ENCODE measurements at regions not wholly inside any gene's neighbourhood (a gene's known extent, or its start where the extent isn't known, plus 50 kb on each side); places are given as distances from the start of the nearest gene placed in this dataset.

- DNase-seq, result no peak
Measured at GRCh38 chr4:128475597-128475996, 188.0 kb upstream of the PGRMC2 start.

DNA sequence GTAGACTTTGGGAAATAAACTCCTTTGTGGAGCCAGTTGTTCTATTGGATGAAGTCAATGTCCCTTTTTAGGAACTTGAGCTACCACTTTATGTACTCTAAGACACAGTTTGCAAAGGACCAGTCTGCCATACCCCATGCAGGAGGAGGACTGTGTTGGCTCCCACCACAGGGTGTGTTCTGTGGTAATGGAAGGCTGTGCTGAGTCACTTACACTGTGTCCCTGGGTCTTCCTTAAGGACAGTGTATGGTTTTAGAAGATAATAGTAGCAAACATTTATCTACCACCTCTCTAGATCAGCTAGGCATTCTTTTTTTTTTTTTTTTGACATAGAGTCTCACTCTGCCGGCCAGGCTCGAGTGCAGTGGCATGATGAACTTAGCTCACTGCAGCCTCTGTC, 184.0 kb upstream of the PGRMC2 start:
- DNase-seq, result no peak

DNA sequence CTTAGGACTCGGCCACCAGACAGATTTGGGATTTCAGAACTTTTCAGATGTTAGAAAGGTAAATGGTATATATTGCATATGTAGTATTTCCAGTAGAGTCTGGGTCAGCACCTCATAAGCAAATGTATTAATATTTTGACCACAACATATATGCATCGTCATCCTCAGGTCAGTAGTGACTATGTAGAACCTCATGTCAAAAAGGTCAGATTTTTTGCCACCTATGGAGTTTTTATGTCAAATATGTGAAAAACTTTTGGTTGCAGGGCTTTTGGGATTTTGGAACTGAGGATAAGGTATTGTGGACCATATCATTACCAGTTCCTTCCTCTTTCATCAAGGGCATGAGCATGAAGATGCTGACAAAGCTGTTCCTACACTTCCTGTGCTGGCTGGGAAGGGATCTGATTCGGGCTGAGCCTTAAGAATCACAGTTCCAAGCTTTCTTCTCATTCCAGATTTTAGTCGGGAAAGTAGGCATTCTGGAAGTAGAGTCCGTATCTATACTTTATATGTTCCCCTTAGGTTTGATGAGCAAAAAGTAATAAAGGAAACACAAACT, 183.0 kb upstream of the PGRMC2 start:
- DNase-seq, result no peak

- DNase-seq, result no peak
Measured at GRCh38 chr4:128468123-128468989, 180.7 kb upstream of the PGRMC2 start.

GRCh38 chr4:128465523-128465922, 177.9 kb upstream of the PGRMC2 start:
- no peak for DNase-seq

DNA sequence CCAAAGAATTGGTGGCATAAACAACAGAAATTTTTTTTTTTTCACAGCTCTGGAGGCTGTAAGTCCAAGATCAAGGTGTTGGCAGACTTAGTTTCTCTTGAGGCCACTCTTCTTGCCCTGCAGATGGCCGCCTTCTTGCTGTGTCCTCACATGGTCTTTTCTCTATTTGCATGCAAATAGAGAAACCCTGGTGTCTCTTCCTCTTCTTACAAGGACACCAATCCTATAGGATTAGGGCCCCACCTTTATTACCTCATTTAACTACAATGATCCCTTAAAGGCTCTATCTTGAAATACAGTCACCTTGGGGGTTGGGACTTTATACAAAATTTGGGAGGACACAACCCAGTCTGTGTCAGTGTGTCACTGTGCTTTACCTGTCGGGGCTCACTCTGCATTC, 175.4 kb upstream of the PGRMC2 start:
- no peak for DNase-seq

- DNase-seq, result no peak
Measured at GRCh38 chr4:128462103-128462783, 174.6 kb upstream of the PGRMC2 start.

- no peak for DNase-seq
Measured at GRCh38 chr4:128461291-128462102, 173.9 kb upstream of the PGRMC2 start.

DNA sequence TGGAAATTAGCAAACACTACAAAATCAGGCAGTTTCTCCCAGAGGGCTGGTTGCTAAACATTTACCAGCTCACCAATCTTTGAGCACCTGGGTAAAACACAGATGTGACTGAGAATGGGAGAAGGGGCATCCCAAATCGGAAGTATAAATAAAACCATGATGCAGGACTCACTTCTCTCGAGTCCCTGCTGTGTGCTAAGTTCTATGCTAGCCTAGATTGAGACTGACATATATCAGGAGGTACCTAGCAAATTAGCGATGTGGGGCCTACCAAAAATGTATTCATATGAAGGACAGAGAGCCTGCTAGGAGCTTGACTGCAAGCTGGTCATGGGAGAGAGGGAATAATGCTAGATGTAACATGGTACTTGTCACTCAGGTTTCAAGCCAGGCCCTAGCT, 171.9 kb upstream of the PGRMC2 start:
- no peak for DNase-seq

DNA sequence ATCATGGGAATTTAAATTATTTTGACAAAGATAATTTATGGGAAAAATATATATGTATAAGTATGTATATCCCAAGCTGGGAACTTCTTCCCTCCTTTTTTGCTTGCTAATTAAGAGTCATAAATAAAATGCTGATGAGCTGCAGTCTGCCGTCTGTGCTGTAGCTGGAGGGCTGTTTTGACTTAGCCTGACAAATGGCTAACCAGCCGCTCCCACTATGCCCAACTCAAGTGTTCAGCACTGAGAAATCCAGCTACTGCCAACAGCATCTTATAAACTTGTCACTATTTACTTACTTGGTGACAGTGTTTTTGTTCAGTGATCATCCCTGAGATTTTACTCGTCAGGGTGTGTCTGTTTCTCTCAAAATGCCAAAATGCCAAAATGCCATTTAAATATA, 171.2 kb upstream of the PGRMC2 start:
- no peak for DNase-seq

DNA sequence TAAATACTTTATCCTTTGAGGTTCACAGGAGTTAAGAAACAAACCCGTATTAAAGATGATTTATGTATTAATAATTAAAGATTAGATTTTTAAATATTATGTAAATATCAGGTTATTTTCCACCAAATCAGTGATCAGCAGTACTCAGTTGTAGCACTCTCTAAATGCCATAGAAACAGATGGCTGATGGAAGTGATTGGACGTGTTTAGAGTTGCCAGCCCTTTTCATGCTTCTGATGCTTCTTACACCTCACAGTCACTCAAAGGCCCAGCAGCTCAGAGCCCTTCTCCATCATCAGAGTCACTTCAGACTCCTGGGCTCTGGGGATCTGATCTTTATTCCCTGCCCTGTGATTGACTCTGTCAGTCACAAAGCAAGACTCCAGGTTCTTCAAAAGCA, 170.1 kb upstream of the PGRMC2 start:
- DNase-seq, result no peak

- DNase-seq, result peak; percentile 33
Measured at GRCh38 chr4:128456171-128456570, 168.6 kb upstream of the PGRMC2 start.

DNA sequence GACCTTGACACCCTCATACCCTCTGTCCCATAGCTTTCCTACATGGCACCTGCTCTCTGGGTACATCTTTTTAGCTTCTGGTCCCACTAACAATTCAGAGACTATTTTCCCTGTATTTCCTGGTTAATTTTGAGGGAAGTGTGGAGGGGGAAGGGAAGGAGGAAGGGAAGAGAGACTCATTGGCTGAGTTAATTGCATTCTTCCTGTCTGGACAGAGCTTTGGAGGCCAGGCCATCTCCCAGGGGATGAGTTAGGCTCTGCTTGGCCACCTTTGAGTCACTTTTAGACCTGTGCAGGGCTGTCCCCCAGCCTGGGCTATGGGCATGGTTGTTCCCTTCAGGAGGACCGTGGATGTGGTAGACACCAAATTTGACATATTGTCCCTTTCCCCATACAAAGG, 167.9 kb upstream of the PGRMC2 start:
- DNase-seq, result no peak

GRCh38 chr4:128454881-128455280, 167.3 kb upstream of the PGRMC2 start:
- DNase-seq, result no peak

DNA sequence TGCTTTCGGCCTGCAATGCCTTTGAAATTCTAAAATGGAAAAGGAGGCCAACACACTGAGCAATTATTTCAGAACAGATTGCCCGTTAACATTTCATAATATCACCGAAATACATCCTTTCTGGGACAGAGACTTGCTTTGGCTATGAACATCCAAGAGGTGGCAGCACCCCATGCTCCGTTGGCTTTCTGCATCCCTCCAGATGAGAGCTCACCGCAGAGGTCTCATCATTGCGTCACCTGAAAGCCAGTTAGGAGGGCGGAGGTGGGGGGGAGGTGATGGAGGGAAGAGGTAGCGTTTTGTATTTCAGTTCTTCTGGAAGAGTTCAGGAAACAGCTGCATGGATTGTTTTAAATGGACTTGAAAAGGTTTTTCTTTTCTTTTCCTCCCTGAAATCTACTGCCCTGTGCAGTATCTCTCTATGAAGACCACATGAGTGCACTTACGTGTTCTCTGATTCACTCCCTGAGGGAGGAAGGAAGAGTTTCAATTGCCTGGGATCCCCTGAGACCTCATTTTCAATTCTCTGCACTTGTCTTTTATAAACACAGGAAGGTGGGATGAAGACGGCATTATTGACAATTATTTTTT, 166.8 kb upstream of the PGRMC2 start:
- peak; percentile 62 for DNase-seq

DNA sequence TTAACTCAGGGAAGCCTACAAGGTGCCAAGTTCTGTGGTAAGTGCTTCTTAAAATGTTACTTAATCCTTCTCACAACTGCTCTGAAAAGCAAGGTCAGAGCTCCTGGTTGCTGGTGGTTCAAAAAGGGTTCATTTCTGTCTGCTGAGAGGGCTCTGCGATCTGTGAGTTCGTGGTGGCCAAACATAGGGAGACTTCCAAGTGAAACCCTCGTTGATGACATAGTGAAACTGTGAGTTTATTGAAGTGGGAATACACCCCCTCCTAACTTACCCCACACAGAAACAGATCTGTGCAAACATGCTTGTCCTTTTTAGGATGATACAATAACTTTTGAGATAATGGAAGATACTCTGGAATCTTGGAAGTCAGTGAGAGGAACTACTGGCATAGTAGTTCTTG, 164.8 kb upstream of the PGRMC2 start:
- DNase-seq, result no peak

- no peak for DNase-seq
Measured at GRCh38 chr4:128451270-128451905, 163.8 kb upstream of the PGRMC2 start.

GRCh38 chr4:128450326-128451120, 162.9 kb upstream of the PGRMC2 start:
- DNase-seq, result no peak

GRCh38 chr4:128449251-128449650, 161.6 kb upstream of the PGRMC2 start:
- no peak for DNase-seq

DNA sequence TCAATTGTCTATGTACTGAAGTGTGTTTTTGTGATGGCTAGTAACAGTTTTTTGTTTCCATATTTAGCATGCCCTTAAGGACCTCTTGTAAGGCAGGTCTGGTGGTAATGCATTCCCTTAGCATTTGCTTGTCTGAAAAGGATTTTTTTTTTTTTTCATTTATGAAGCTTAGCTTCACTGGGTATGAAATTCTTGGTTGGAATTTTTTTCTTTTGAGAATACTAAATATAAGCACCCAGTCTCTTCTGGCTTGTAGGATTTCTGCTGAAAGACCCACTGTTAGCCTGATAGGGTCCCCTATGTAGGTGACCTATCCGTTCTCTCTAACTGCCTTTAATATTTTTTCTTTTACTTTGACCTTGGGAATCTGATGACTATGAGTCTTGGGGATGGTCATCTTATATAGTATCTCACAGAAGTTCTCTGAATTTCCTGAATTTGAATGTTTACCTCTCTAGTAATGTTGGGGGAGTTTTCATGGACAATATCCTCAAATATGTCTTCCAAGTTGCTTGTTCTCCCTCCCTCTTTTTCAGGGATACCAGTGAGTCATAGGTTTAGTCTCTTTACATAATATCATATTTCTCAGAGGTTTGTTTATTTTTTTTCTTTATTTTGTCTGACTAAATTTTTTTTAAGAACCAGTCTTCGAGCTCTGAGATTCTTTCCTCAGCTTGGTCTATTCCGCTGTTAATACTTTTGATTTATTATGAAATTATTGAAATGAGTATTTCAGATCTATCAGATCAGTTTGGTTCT, 157.1 kb upstream of the PGRMC2 start:
- no peak for DNase-seq

DNA sequence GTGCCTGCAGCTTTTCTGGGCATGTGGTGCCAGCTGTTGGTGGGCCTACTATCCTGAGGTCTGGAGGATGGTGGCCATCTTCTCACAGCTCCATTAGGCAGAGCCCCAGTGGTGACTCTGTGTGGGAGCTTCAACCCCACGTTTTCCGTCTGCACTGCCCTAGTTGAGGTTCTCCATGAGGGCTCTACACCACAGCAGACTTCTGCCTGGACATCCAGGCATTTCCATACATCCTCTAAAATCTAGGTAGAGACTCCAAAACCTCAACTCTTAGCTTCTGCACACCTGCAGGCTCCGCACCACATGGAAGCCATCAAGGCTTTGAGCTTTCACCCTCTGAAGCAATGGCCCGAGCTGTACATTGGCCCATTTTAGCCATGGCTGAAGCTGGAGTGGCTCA, 153.3 kb upstream of the PGRMC2 start:
- no peak for DNase-seq
